Activated T-cell treated with anti-CD3 and anti-CD28 coated beads, Interleukin-2, amount 50 U/mL, for 24 hours (primary cell): ENCODE measurements at regions not wholly inside any gene's neighbourhood (a gene's known extent, or its start where the extent isn't known, plus 50 kb on each side); places are given as distances from the start of the nearest gene placed in this dataset.
"Not testable (repeated sequence)": the region's sequence is repeated elsewhere in the genome, so short reads cannot be mapped to it uniquely, and the experiment has no call there.

Source experiments
- DNase-seq: peaks from one replicate; pipeline ENCODE4 v3.0.0-alpha.2; 2020
- H3K27ac Mint-ChIP-seq: 2 replicates; pipeline ENCODE4 v1.8.0; 2020; ENCODE audit warnings: mild to moderate bottlenecking, mixed read lengths
- H3K27me3 Mint-ChIP-seq: 2 replicates; pipeline ENCODE4 v1.8.0; 2020; ENCODE audit warnings: mixed read lengths
- H3K36me3 Mint-ChIP-seq: 2 replicates; pipeline ENCODE4 v1.8.0; 2020; ENCODE audit warnings: low read depth, mixed read lengths
- H3K4me1 Mint-ChIP-seq: 2 replicates; pipeline ENCODE4 v1.8.0; 2020; ENCODE audit warnings: low read depth, mixed read lengths
- H3K4me3 Mint-ChIP-seq: 2 replicates; pipeline ENCODE4 v1.8.0; 2020; ENCODE audit warnings: mild to moderate bottlenecking, moderate library complexity, mixed read lengths
- H3K9me3 Mint-ChIP-seq: 2 replicates; pipeline ENCODE4 v1.8.0; 2020; ENCODE audit warnings: mixed read lengths

GRCh38 chr2:59777120-59777519 is 776.3 kb downstream of the BCL11A start:
- no peak for DNase-seq
- Mint-ChIP-seq H3K4me1 (no peaks in the 10 kb centered on the region), H3K27me3 (no peaks in the 10 kb centered on the region), H3K27ac (no peak overlapping the region), H3K36me3 (no peaks in the 10 kb centered on the region), H3K9me3 (no peaks in the 10 kb centered on the region), H3K4me3 (no peak overlapping the region)

GRCh38 chr2:59776726-59777008 is 776.8 kb downstream of the BCL11A start:
- H3K27me3 Mint-ChIP-seq: no peaks in the 10 kb centered on the region
- DNase-seq: no peak

GRCh38 chr2:59774821-59775433 is 778.5 kb downstream of the BCL11A start:
- Mint-ChIP-seq H3K4me1 (no peaks in the 10 kb centered on the region), H3K9me3 (no peaks in the 10 kb centered on the region), H3K4me3 (no peak overlapping the region), H3K36me3 (no peaks in the 10 kb centered on the region), H3K27ac (no peak overlapping the region), H3K27me3 (no peaks in the 10 kb centered on the region)
- no peak for DNase-seq

More at GRCh38 chr2:59776726-59777008, 776.8 kb downstream of the BCL11A start:
- H3K4me1 Mint-ChIP-seq: no peaks in the 10 kb centered on the region
- no peak overlapping the region for H3K4me3 Mint-ChIP-seq
- H3K36me3 Mint-ChIP-seq: no peaks in the 10 kb centered on the region
- H3K27ac Mint-ChIP-seq: no peak overlapping the region
- no peaks in the 10 kb centered on the region for H3K9me3 Mint-ChIP-seq

- Mint-ChIP-seq H3K27ac (no peak overlapping the region), H3K4me1 (no peaks in the 10 kb centered on the region), H3K4me3 (no peak overlapping the region), H3K36me3 (no peaks in the 10 kb centered on the region), H3K27me3 (no peaks in the 10 kb centered on the region), H3K9me3 (no peaks in the 10 kb centered on the region)
- DNase-seq: no peak
Observed at GRCh38 chr2:59770651-59771050, 782.8 kb downstream of the BCL11A start.

GRCh38 chr2:59761966-59762365 is 791.5 kb downstream of the BCL11A start:
- no peak overlapping the region for H3K27ac Mint-ChIP-seq
- H3K36me3 Mint-ChIP-seq: no peaks in the 10 kb centered on the region
- H3K9me3 Mint-ChIP-seq: no peaks in the 10 kb centered on the region
- no peak overlapping the region for H3K4me3 Mint-ChIP-seq
- DNase-seq: no peak
- H3K4me1 Mint-ChIP-seq: no peaks in the 10 kb centered on the region
- no peaks in the 10 kb centered on the region for H3K27me3 Mint-ChIP-seq

GRCh38 chr2:59756150-59756549 is 797.3 kb downstream of the BCL11A start:
- H3K9me3 Mint-ChIP-seq: no peaks in the 10 kb centered on the region
- H3K27me3 Mint-ChIP-seq: no peaks in the 10 kb centered on the region
- H3K4me1 Mint-ChIP-seq: no peaks in the 10 kb centered on the region
- no peak overlapping the region for H3K27ac Mint-ChIP-seq
- H3K4me3 Mint-ChIP-seq: no peak overlapping the region
- DNase-seq: no peak
- no peaks in the 10 kb centered on the region for H3K36me3 Mint-ChIP-seq

- Mint-ChIP-seq H3K27ac (no peak overlapping the region), H3K36me3 (no peaks in the 10 kb centered on the region), H3K4me3 (no peak overlapping the region), H3K4me1 (no peaks in the 10 kb centered on the region), H3K27me3 (no peaks in the 10 kb centered on the region), H3K9me3 (no peaks in the 10 kb centered on the region)
- no peak for DNase-seq
Observed at GRCh38 chr2:59754011-59754735, 799.3 kb downstream of the BCL11A start.

- Mint-ChIP-seq H3K4me3 (no peak overlapping the region), H3K4me1 (no peaks in the 10 kb centered on the region), H3K27ac (no peak overlapping the region), H3K9me3 (no peaks in the 10 kb centered on the region), H3K27me3 (no peaks in the 10 kb centered on the region), H3K36me3 (no peaks in the 10 kb centered on the region)
- no peak for DNase-seq
Observed at GRCh38 chr2:59752512-59752911, 800.9 kb downstream of the BCL11A start.

- DNase-seq: no peak
- H3K27ac Mint-ChIP-seq: no peak overlapping the region
- H3K36me3 Mint-ChIP-seq: no peaks in the 10 kb centered on the region
- no peak overlapping the region for H3K4me3 Mint-ChIP-seq
- no peaks in the 10 kb centered on the region for H3K27me3 Mint-ChIP-seq
- H3K9me3 Mint-ChIP-seq: no peaks in the 10 kb centered on the region
- H3K4me1 Mint-ChIP-seq: no peaks in the 10 kb centered on the region
Observed at GRCh38 chr2:59752071-59752470, 801.4 kb downstream of the BCL11A start.

GRCh38 chr2:59751214-59751613 is 802.2 kb downstream of the BCL11A start:
- not testable (repeated sequence) for H3K4me3 Mint-ChIP-seq, H3K4me1 Mint-ChIP-seq, H3K27ac Mint-ChIP-seq, H3K36me3 Mint-ChIP-seq, DNase-seq, H3K27me3 Mint-ChIP-seq, H3K9me3 Mint-ChIP-seq

- H3K27ac Mint-ChIP-seq: no peak overlapping the region
- H3K4me3 Mint-ChIP-seq: no peak overlapping the region
- H3K4me1 Mint-ChIP-seq: no peaks in the 10 kb centered on the region
- no peaks in the 10 kb centered on the region for H3K36me3 Mint-ChIP-seq
- DNase-seq: no peak
- H3K9me3 Mint-ChIP-seq: no peaks in the 10 kb centered on the region
- no peaks in the 10 kb centered on the region for H3K27me3 Mint-ChIP-seq
Observed at GRCh38 chr2:59746291-59746690, 807.2 kb downstream of the BCL11A start.

- H3K9me3 Mint-ChIP-seq: no peaks in the 10 kb centered on the region
- H3K4me1 Mint-ChIP-seq: no peaks in the 10 kb centered on the region
- H3K4me3 Mint-ChIP-seq: no peak overlapping the region
- no peaks in the 10 kb centered on the region for H3K27me3 Mint-ChIP-seq
- H3K27ac Mint-ChIP-seq: no peak overlapping the region
- H3K36me3 Mint-ChIP-seq: no peaks in the 10 kb centered on the region
- no peak for DNase-seq
Observed at GRCh38 chr2:59745085-59745484, 808.4 kb downstream of the BCL11A start.

- no peak overlapping the region for H3K4me3 Mint-ChIP-seq
Observed at GRCh38 chr2:59744436-59744835, 809.0 kb downstream of the BCL11A start.

GRCh38 chr2:59741840-59742239 is 811.6 kb downstream of the BCL11A start:
- Mint-ChIP-seq H3K4me3 (no peak overlapping the region), H3K27me3 (no peaks in the 10 kb centered on the region), H3K4me1 (no peaks in the 10 kb centered on the region), H3K9me3 (no peaks in the 10 kb centered on the region), H3K36me3 (no peaks in the 10 kb centered on the region), H3K27ac (no peak overlapping the region)
- DNase-seq: no peak

More at GRCh38 chr2:59744436-59744835, 809.0 kb downstream of the BCL11A start:
- no peaks in the 10 kb centered on the region for H3K27me3 Mint-ChIP-seq
- DNase-seq: no peak
- no peak overlapping the region for H3K27ac Mint-ChIP-seq
- H3K9me3 Mint-ChIP-seq: no peaks in the 10 kb centered on the region
- no peaks in the 10 kb centered on the region for H3K36me3 Mint-ChIP-seq
- no peaks in the 10 kb centered on the region for H3K4me1 Mint-ChIP-seq

- DNase-seq: no peak
- Mint-ChIP-seq H3K4me1 (no peaks in the 10 kb centered on the region), H3K9me3 (no peaks in the 10 kb centered on the region), H3K4me3 (no peak overlapping the region), H3K36me3 (no peaks in the 10 kb centered on the region), H3K27me3 (no peaks in the 10 kb centered on the region), H3K27ac (no peak overlapping the region)
Observed at GRCh38 chr2:59739166-59739565, 814.3 kb downstream of the BCL11A start.

GRCh38 chr2:59737299-59737698 is 816.2 kb downstream of the BCL11A start:
- no peaks in the 10 kb centered on the region for H3K36me3 Mint-ChIP-seq
- H3K4me3 Mint-ChIP-seq: no peak overlapping the region
- H3K27me3 Mint-ChIP-seq: no peaks in the 10 kb centered on the region
- H3K27ac Mint-ChIP-seq: no peak overlapping the region
- H3K4me1 Mint-ChIP-seq: no peaks in the 10 kb centered on the region
- DNase-seq: no peak
- no peaks in the 10 kb centered on the region for H3K9me3 Mint-ChIP-seq
